HUES64 (cell line): ENCODE measurements at regions not wholly inside any gene's neighbourhood (a gene's known extent, or its start where the extent isn't known, plus 50 kb on each side); places are given as distances from the start of the nearest gene placed in this dataset.

Experiments used
- H3K27ac ChIP-seq: 2 replicates; pipeline ENCODE4 v1.7.0; 2013; ENCODE audit warnings: low read depth, low read length, inconsistent platforms
- H3K27me3 ChIP-seq: 2 replicates; pipeline ENCODE4 v1.6.1; 2013; ENCODE audit warnings: mild to moderate bottlenecking, low read length; ENCODE audit not compliant: insufficient read depth
- H3K36me3 ChIP-seq: 2 replicates; pipeline ENCODE4 v1.6.1; 2013; ENCODE audit warnings: mild to moderate bottlenecking, low read length; ENCODE audit not compliant: insufficient read depth
- H3K4me1 ChIP-seq: 2 replicates; pipeline ENCODE4 v1.6.1; 2013; ENCODE audit warnings: mild to moderate bottlenecking, low read length, moderate library complexity; ENCODE audit not compliant: insufficient read depth
- H3K4me3 ChIP-seq: 2 replicates; pipeline ENCODE4 v1.5.1; 2013; ENCODE audit warnings: mild to moderate bottlenecking, low read length, moderate library complexity
- H3K9ac ChIP-seq: 2 replicates; pipeline ENCODE4 v1.6.1; 2013; ENCODE audit warnings: mild to moderate bottlenecking, low read depth, low read length
- H3K9me3 ChIP-seq: 2 replicates; pipeline ENCODE4 v1.6.1; 2013; ENCODE audit warnings: low read depth, low read length; ENCODE audit not compliant: insufficient read depth
- WGBS: fragments of 150-250, 120-280 bp; methylation state at CpG from one replicate; pipeline ENCODE4 v1.1.7; 2013; ENCODE audit warnings: missing lambda C conversion rate; 5-methylcytosine and 5-hydroxymethylcytosine counted together

- H3K4me1 ChIP-seq: peaks cover 17% of the 10 kb centered on the region
- H3K4me3 ChIP-seq: no peak overlapping the region
- H3K27me3 ChIP-seq: no peaks in the 10 kb centered on the region
- H3K9ac ChIP-seq: no peak overlapping the region
- no peak overlapping the region for H3K27ac ChIP-seq
- WGBS: 91% methylated on average over 2 of the region's 2 CpGs
- H3K9me3 ChIP-seq: no peaks in the 10 kb centered on the region
- no peaks in the 10 kb centered on the region for H3K36me3 ChIP-seq
Measured at GRCh38 chr6:97864826-97865225, 581.8 kb upstream of the MMS22L start.

GRCh38 chr6:97865612-97866011 is 582.6 kb upstream of the MMS22L start:
- 93% methylated on average over 2 of the region's 2 CpGs for WGBS

GRCh38 chr6:97866616-97867015 is 583.6 kb upstream of the MMS22L start:
- H3K36me3 ChIP-seq: no peaks in the 10 kb centered on the region
- no peak overlapping the region for H3K9ac ChIP-seq
- no peak overlapping the region for H3K27ac ChIP-seq
- no peak overlapping the region for H3K4me3 ChIP-seq
- H3K4me1 ChIP-seq: peaks cover 21% of the 10 kb centered on the region
- WGBS: 100% methylated on average over 1 of the region's 2 CpGs
- H3K27me3 ChIP-seq: no peaks in the 10 kb centered on the region
- H3K9me3 ChIP-seq: no peaks in the 10 kb centered on the region

More at GRCh38 chr6:97865612-97866011, 582.6 kb upstream of the MMS22L start:
- Histone ChIP-seq H3K4me1 (peaks cover 21% of the 10 kb centered on the region), H3K9me3 (no peaks in the 10 kb centered on the region), H3K4me3 (no peak overlapping the region), H3K27me3 (no peaks in the 10 kb centered on the region), H3K9ac (no peak overlapping the region), H3K36me3 (no peaks in the 10 kb centered on the region), H3K27ac (no peak overlapping the region)

- no peaks in the 10 kb centered on the region for H3K36me3 ChIP-seq
Measured at GRCh38 chr6:97867177-97867576, 584.2 kb upstream of the MMS22L start.

GRCh38 chr6:97870273-97870672 is 587.3 kb upstream of the MMS22L start:
- H3K4me3 ChIP-seq: no peak overlapping the region
- H3K4me1 ChIP-seq: peaks cover 21% of the 10 kb centered on the region
- H3K9me3 ChIP-seq: no peaks in the 10 kb centered on the region
- WGBS: 0% methylated on average over 1 of the region's 1 CpG
- no peak overlapping the region for H3K27ac ChIP-seq
- no peaks in the 10 kb centered on the region for H3K36me3 ChIP-seq
- H3K27me3 ChIP-seq: no peaks in the 10 kb centered on the region
- no peak overlapping the region for H3K9ac ChIP-seq

More at GRCh38 chr6:97867177-97867576, 584.2 kb upstream of the MMS22L start:
- WGBS: 50% methylated on average over 2 of the region's 2 CpGs
- Histone ChIP-seq H3K27ac (no peak overlapping the region), H3K27me3 (no peaks in the 10 kb centered on the region), H3K4me3 (no peak overlapping the region), H3K9ac (no peak overlapping the region), H3K4me1 (peaks cover 21% of the 10 kb centered on the region), H3K9me3 (no peaks in the 10 kb centered on the region)

- no peaks in the 10 kb centered on the region for H3K9me3 ChIP-seq
- no peaks in the 10 kb centered on the region for H3K36me3 ChIP-seq
- H3K4me1 ChIP-seq: peaks cover 5% of the 10 kb centered on the region
- no peak overlapping the region for H3K4me3 ChIP-seq
- no peaks in the 10 kb centered on the region for H3K27me3 ChIP-seq
- no peak overlapping the region for H3K27ac ChIP-seq
- WGBS: 90% methylated on average over 3 of the region's 3 CpGs
- H3K9ac ChIP-seq: no peak overlapping the region
Measured at GRCh38 chr6:97876711-97877110, 593.7 kb upstream of the MMS22L start.

GRCh38 chr6:97882755-97883154 is 599.7 kb upstream of the MMS22L start:
- WGBS: 100% methylated on average over 1 of the region's 3 CpGs
- no peak overlapping the region for H3K9ac ChIP-seq

GRCh38 chr6:97885325-97885724 is 602.3 kb upstream of the MMS22L start:
- H3K9ac ChIP-seq: no peak overlapping the region
- no peak overlapping the region for H3K4me3 ChIP-seq
- no peaks in the 10 kb centered on the region for H3K9me3 ChIP-seq
- no peaks in the 10 kb centered on the region for H3K36me3 ChIP-seq
- WGBS: 94% methylated on average over 6 of the region's 7 CpGs
- peaks cover 20% of the 10 kb centered on the region for H3K4me1 ChIP-seq
- H3K27me3 ChIP-seq: no peaks in the 10 kb centered on the region
- no peak overlapping the region for H3K27ac ChIP-seq

More at GRCh38 chr6:97882755-97883154, 599.7 kb upstream of the MMS22L start:
- Histone ChIP-seq H3K27ac (no peak overlapping the region), H3K27me3 (no peaks in the 10 kb centered on the region), H3K9me3 (no peaks in the 10 kb centered on the region), H3K36me3 (no peaks in the 10 kb centered on the region), H3K4me3 (no peak overlapping the region), H3K4me1 (peaks cover 25% of the 10 kb centered on the region)

GRCh38 chr6:97885828-97886227 is 602.8 kb upstream of the MMS22L start:
- Histone ChIP-seq H3K36me3 (no peaks in the 10 kb centered on the region), H3K4me1 (peaks cover 20% of the 10 kb centered on the region), H3K9ac (no peak overlapping the region), H3K27me3 (no peaks in the 10 kb centered on the region), H3K27ac (no peak overlapping the region), H3K4me3 (no peak overlapping the region), H3K9me3 (no peaks in the 10 kb centered on the region)
- WGBS: 95% methylated on average over 4 of the region's 4 CpGs

- Histone ChIP-seq H3K27me3 (no peaks in the 10 kb centered on the region), H3K9me3 (no peaks in the 10 kb centered on the region)
- no CpG with 5 or more reads among the region's 1 CpG for WGBS
Measured at GRCh38 chr6:97901531-97901930, 618.5 kb upstream of the MMS22L start.

GRCh38 chr6:97909380-97909779 is 626.4 kb upstream of the MMS22L start:
- Histone ChIP-seq H3K27me3 (no peaks in the 10 kb centered on the region), H3K36me3 (no peaks in the 10 kb centered on the region), H3K9ac (no peak overlapping the region), H3K4me3 (no peak overlapping the region), H3K4me1 (no peaks in the 10 kb centered on the region), H3K9me3 (no peaks in the 10 kb centered on the region), H3K27ac (no peak overlapping the region)
- 97% methylated on average over 5 of the region's 5 CpGs for WGBS

More at GRCh38 chr6:97901531-97901930, 618.5 kb upstream of the MMS22L start:
- Histone ChIP-seq H3K9ac (no peak overlapping the region), H3K4me3 (no peak overlapping the region), H3K27ac (no peak overlapping the region), H3K4me1 (0 out of 2 replicates have a peak, but pooled peaks cover 2% of the 10 kb centered on the region), H3K36me3 (no peaks in the 10 kb centered on the region)

- H3K9ac ChIP-seq: no peak overlapping the region
- no peak overlapping the region for H3K27ac ChIP-seq
- no peak overlapping the region for H3K4me3 ChIP-seq
- no peaks in the 10 kb centered on the region for H3K27me3 ChIP-seq
- H3K36me3 ChIP-seq: no peaks in the 10 kb centered on the region
- H3K9me3 ChIP-seq: no peaks in the 10 kb centered on the region
- WGBS: 94% methylated on average over 1 of the region's 1 CpG
- H3K4me1 ChIP-seq: peaks cover 32% of the 10 kb centered on the region
Measured at GRCh38 chr6:97913721-97914120, 630.7 kb upstream of the MMS22L start.
